ENCODE measurements at regions not wholly inside any gene's neighbourhood (a gene's known extent, or its start where the extent isn't known, plus 50 kb on each side); places are given as distances from the start of the nearest gene placed in this dataset.
"Not testable (repeated sequence)": the region's sequence is repeated elsewhere in the genome, so short reads cannot be mapped to it uniquely, and the experiment has no call there.

DNA sequence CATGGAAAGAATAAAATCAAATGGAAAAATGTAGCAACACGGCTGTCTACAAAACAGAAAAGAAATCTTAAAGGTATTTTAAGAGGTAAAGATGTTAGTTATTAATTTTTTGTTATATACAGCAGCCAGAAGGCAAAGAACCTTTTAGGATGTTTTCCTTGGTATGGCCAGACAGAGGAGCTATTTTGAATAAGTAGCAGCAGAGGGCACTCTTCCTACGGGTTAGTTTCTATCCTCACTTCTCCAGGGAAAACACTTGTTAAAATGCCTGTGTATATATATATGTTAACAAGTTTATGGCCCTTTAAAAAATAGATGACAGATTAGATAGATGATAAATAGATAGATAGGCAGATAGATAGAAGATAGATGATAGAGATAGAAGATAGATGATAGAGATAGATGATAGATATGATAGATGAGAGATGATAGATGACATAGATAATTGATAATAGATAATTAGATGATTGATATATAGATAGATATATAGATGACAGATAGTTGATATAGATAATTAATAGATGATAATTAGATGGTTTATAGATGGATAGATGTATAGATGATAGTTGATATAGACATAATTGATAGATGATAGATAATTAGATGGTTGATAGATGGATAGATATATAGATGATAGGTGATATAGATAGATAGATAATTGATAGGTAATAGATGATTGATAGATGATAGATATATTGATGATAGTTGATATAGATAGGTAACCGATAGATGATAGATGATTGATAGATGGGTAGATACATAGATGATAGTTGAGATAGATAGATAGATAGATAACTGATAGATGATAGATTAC is 57.8 kb upstream of the WIPF3 start:
- no peak overlapping the region for H3K4me3 ChIP-seq (ENCODE audit: low read depth, low read length)
- TF ChIP-seq, protein P1, sequence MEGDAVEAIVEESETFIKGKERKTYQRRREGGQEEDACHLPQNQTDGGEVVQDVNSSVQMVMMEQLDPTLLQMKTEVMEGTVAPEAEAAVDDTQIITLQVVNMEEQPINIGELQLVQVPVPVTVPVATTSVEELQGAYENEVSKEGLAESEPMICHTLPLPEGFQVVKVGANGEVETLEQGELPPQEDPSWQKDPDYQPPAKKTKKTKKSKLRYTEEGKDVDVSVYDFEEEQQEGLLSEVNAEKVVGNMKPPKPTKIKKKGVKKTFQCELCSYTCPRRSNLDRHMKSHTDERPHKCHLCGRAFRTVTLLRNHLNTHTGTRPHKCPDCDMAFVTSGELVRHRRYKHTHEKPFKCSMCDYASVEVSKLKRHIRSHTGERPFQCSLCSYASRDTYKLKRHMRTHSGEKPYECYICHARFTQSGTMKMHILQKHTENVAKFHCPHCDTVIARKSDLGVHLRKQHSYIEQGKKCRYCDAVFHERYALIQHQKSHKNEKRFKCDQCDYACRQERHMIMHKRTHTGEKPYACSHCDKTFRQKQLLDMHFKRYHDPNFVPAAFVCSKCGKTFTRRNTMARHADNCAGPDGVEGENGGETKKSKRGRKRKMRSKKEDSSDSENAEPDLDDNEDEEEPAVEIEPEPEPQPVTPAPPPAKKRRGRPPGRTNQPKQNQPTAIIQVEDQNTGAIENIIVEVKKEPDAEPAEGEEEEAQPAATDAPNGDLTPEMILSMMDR (IDR thresholded peaks at IDR 0.05; ENCODE audit: low read depth, low read length), result peak; percentile 29; the same call in 1 of the 2 replicates

DNA sequence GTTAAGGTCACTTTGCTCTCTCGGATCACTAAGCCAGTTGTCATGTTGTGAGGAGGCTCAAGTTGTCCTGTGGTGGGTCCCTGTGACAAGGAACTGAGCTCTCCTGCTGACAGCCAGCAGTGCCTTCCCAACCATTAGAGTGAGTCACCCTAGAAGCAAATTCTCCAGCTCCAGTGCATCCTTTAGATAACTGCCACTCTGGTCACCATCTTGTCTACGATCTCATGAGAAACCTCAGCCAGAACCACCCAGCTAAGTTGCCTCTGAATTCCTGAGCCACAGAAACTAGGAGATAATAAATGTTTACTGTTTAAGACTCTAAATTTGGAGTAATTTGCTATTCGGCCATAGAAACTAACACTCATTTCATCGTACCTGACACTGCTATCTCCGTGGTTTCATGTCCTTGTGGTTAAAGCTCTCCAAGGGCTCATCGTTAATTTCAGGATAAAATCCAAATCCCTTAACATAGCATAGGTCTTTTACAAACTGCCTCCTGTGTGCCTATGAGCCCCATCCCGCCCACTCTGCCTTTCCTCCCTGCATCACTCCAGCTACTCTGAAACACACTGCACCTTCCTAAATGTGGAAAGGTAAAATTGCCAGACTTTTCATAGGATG is 56.5 kb upstream of the WIPF3 start:
- TF ChIP-seq, protein P1 (IDR thresholded peaks at IDR 0.05; ENCODE audit: low read depth, low read length), result no peak
- H3K4me3 ChIP-seq (ENCODE audit: low read depth, low read length), result no peak overlapping the region

- not testable (repeated sequence) for H3K4me3 ChIP-seq (ENCODE audit: low read depth, low read length)
Observed at GRCh38 chr7:29750373-29750940, 55.9 kb upstream of the WIPF3 start.

- H3K4me3 ChIP-seq (ENCODE audit: low read depth, low read length), result not testable (repeated sequence)
Observed at GRCh38 chr7:29751012-29751411, 55.3 kb upstream of the WIPF3 start.

DNA sequence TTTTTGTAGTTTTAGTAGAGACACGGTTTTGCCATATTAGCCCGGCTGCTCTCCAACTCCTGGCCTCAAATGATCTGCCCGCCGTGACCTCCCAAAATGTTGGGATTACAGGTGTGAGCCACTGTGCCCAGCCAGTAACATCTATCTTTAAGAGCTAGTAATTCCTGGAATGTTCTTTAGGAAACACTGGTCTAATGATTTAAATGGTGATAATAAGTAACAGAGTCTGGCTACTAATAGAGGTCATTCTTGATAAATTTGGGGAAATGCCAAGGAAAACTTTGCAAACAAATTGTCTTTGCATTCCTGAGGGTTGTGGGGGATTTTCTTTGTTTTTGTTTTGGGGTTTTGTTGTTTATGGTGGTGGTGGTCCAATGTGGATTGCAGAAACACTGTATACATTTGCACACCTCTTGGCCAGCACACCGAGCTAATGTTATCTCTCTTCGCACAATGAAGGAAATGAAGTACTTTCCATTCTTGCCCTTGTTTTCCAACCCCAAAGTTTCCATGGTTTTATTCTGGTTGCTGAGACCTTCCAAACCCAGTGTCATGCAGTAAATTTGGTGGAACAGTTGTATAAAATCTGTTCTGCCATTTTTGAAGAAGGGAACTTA is 51.3 kb upstream of the WIPF3 start:
- TF ChIP-seq, protein P1 (IDR thresholded peaks at IDR 0.05; ENCODE audit: low read depth, low read length), result no peak
- no peak overlapping the region for H3K4me3 ChIP-seq (ENCODE audit: low read depth, low read length)

Measured in WI38 (cell line).